SK-N-SH (cell line): ENCODE measurements at regions not wholly inside any gene's neighbourhood (a gene's known extent, or its start where the extent isn't known, plus 50 kb on each side); places are given as distances from the start of the nearest gene placed in this dataset.

ENCODE experiments used
- CHD2 ChIP-seq: fragments of 150-350 bp; IDR thresholded peaks from 2 replicates; pipeline ENCODE4 v1.6.1; 2018; ENCODE audit warnings: low read length; ENCODE audit not compliant: partially characterized antibody
- EP300 ChIP-seq, 2 experiments: IDR thresholded peaks; 2 replicates each; pipeline versions ENCODE4 v1.4.0 to v1.6.1; 2012; ENCODE audit warnings: borderline replicate concordance in 1 of 2, low read depth in 1 of 2, low read length in 1 of 2
- EZH2phosphoT487 ChIP-seq: fragments of 200-600 bp; sonication (generic); IDR thresholded peaks from 2 replicates; pipeline ENCODE4 v1.6.1; 2017; ENCODE audit warnings: low read depth, mixed run types, mild to moderate bottlenecking, antibody characterized with exemption, moderate library complexity, borderline replicate concordance
- JUND ChIP-seq: IDR thresholded peaks from 2 replicates; pipeline ENCODE4 v1.4.0; 2012
- RCOR1 ChIP-seq: fragments of 150-350 bp; IDR thresholded peaks from 2 replicates; pipeline ENCODE4 v1.6.1; 2017; ENCODE audit warnings: antibody characterized with exemption, low read length
- TAF1 ChIP-seq: IDR thresholded peaks from 2 replicates; pipeline ENCODE4 v1.6.1; 2012; ENCODE audit warnings: low read depth, mild to moderate bottlenecking, low read length, moderate library complexity, borderline replicate concordance
- TF ChIP-seq, protein P1 (sequence below): fragments of 200-600 bp; sonication (generic); IDR thresholded peaks from 2 replicates; pipeline ENCODE4 v1.6.1; 2017; ENCODE audit warnings: antibody characterized with exemption, mild to moderate bottlenecking, moderate library complexity
- TF ChIP-seq, protein P2 (sequence below): IDR thresholded peaks from 2 replicates; pipeline ENCODE4 v1.6.1; 2012; ENCODE audit warnings: mild to moderate bottlenecking, low read depth, low read length, moderate library complexity

DNA sequence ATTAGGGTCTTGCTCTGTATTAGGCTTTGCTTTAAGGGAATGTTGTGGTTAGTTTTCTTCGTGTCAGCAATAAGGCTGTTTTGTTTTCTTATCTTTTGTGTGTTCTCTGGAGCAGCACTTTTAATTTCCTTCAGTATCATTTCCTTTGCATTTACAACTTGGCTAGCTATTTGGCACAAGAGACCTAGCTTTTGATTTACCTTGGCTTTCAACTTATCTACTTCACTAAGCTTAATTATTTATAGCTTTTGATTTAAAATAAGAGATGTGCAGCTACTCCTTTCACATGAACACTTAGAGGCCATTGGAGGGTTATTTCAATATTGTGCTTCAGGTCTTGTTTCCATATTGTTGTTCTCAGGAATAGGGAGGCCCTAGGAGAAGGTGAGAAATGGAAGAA is 68.2 kb downstream of the FAT4 start:
- TF ChIP-seq, protein P1, sequence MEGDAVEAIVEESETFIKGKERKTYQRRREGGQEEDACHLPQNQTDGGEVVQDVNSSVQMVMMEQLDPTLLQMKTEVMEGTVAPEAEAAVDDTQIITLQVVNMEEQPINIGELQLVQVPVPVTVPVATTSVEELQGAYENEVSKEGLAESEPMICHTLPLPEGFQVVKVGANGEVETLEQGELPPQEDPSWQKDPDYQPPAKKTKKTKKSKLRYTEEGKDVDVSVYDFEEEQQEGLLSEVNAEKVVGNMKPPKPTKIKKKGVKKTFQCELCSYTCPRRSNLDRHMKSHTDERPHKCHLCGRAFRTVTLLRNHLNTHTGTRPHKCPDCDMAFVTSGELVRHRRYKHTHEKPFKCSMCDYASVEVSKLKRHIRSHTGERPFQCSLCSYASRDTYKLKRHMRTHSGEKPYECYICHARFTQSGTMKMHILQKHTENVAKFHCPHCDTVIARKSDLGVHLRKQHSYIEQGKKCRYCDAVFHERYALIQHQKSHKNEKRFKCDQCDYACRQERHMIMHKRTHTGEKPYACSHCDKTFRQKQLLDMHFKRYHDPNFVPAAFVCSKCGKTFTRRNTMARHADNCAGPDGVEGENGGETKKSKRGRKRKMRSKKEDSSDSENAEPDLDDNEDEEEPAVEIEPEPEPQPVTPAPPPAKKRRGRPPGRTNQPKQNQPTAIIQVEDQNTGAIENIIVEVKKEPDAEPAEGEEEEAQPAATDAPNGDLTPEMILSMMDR: no peak
- TF ChIP-seq JUND (no peak), EP300 (IDR thresholded peaks at IDR 0.05; ENCODE audit: borderline replicate concordance in 1 of 2, low read depth in 1 of 2, low read length in 1 of 2) (no peak), RCOR1 (no peak), TAF1 (no peak), CHD2 (no peak), EZH2phosphoT487 (no peak)
- TF ChIP-seq, protein P2, sequence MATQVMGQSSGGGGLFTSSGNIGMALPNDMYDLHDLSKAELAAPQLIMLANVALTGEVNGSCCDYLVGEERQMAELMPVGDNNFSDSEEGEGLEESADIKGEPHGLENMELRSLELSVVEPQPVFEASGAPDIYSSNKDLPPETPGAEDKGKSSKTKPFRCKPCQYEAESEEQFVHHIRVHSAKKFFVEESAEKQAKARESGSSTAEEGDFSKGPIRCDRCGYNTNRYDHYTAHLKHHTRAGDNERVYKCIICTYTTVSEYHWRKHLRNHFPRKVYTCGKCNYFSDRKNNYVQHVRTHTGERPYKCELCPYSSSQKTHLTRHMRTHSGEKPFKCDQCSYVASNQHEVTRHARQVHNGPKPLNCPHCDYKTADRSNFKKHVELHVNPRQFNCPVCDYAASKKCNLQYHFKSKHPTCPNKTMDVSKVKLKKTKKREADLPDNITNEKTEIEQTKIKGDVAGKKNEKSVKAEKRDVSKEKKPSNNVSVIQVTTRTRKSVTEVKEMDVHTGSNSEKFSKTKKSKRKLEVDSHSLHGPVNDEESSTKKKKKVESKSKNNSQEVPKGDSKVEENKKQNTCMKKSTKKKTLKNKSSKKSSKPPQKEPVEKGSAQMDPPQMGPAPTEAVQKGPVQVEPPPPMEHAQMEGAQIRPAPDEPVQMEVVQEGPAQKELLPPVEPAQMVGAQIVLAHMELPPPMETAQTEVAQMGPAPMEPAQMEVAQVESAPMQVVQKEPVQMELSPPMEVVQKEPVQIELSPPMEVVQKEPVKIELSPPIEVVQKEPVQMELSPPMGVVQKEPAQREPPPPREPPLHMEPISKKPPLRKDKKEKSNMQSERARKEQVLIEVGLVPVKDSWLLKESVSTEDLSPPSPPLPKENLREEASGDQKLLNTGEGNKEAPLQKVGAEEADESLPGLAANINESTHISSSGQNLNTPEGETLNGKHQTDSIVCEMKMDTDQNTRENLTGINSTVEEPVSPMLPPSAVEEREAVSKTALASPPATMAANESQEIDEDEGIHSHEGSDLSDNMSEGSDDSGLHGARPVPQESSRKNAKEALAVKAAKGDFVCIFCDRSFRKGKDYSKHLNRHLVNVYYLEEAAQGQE: no peak
